NCI-H774 (cell line): ENCODE measurements at regions not wholly inside any gene's neighbourhood (a gene's known extent, or its start where the extent isn't known, plus 50 kb on each side); places are given as distances from the start of the nearest gene placed in this dataset.
"Not testable (repeated sequence)": the region's sequence is repeated elsewhere in the genome, so short reads cannot be mapped to it uniquely, and the experiment has no call there.

ENCODE experiments used
- DNase-seq: peaks from one replicate; lab custom pipeline; 2025; lab: John Stamatoyannopoulos, UW

GRCh38 chr12:119931402-119931801, 54.3 kb upstream of the CIT start:
- no peak for DNase-seq

- no peak for DNase-seq
Measured at GRCh38 chr12:119932921-119933320, 55.8 kb upstream of the CIT start.

GRCh38 chr12:119934780-119935179, 54.3 kb upstream of the BICDL1 start:
- not testable (repeated sequence) for DNase-seq

- no peak for DNase-seq
Measured at GRCh38 chr12:119936705-119937311, 52.2 kb upstream of the BICDL1 start.

GRCh38 chr12:119938049-119938667, 50.9 kb upstream of the BICDL1 start:
- DNase-seq, result peak; percentile 61
